ENCODE measurements at regions not wholly inside any gene's neighbourhood (a gene's known extent, or its start where the extent isn't known, plus 50 kb on each side); places are given as distances from the start of the nearest gene placed in this dataset.

DNA sequence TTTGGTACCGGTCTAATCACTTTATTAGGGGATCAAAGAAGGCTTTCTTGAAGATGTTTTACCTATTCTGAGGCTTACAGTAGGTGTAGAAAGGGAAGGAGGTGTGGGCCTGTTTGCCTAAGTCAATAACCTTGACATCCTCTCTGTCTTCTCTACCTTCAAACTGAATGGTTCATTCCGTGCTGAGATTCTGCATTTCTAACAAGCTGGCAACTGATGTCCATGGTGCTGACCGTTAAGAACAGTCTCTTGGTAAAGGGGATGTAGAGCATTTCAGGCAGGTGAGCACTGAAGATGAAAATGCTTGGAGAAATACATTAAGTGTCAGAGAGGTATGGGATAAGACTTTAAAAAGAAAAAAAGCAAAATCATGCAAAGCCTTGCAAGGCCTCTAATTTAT is 51.5 kb upstream of the DGKB start:
- TF ChIP-seq, protein P1, sequence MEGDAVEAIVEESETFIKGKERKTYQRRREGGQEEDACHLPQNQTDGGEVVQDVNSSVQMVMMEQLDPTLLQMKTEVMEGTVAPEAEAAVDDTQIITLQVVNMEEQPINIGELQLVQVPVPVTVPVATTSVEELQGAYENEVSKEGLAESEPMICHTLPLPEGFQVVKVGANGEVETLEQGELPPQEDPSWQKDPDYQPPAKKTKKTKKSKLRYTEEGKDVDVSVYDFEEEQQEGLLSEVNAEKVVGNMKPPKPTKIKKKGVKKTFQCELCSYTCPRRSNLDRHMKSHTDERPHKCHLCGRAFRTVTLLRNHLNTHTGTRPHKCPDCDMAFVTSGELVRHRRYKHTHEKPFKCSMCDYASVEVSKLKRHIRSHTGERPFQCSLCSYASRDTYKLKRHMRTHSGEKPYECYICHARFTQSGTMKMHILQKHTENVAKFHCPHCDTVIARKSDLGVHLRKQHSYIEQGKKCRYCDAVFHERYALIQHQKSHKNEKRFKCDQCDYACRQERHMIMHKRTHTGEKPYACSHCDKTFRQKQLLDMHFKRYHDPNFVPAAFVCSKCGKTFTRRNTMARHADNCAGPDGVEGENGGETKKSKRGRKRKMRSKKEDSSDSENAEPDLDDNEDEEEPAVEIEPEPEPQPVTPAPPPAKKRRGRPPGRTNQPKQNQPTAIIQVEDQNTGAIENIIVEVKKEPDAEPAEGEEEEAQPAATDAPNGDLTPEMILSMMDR (IDR thresholded peaks at IDR 0.05), result no peak
- TF ChIP-seq POLR2A (IDR thresholded peaks at IDR 0.05), result no peak
